NCI-H2107 treated with DMSO at 0.1 percent for 48 hours (cell line): ENCODE measurements at regions not wholly inside any gene's neighbourhood (a gene's known extent, or its start where the extent isn't known, plus 50 kb on each side); places are given as distances from the start of the nearest gene placed in this dataset.
"Not testable (repeated sequence)": the region's sequence is repeated elsewhere in the genome, so short reads cannot be mapped to it uniquely, and the experiment has no call there.

Experiments
- DNase-seq: peaks from one replicate; lab custom pipeline; 2025; ENCODE audit not compliant: unreplicated experiment; lab: John Stamatoyannopoulos, UW

- DNase-seq: no peak
Observed at GRCh38 chr17:16888413-16889087, 83.4 kb downstream of the TNFRSF13B start.

- DNase-seq: no peak
Observed at GRCh38 chr17:16887523-16888095, 84.3 kb downstream of the TNFRSF13B start.

GRCh38 chr17:16886655-16887322 lies 85.1 kb downstream of the TNFRSF13B start:
- no peak for DNase-seq

- not testable (repeated sequence) for DNase-seq
Observed at GRCh38 chr17:16885204-16885603, 86.7 kb downstream of the TNFRSF13B start.

- DNase-seq: not testable (repeated sequence)
Observed at GRCh38 chr17:16882926-16883265, 89.0 kb downstream of the TNFRSF13B start.

- no peak for DNase-seq
Observed at GRCh38 chr17:16882243-16882925, 89.5 kb downstream of the TNFRSF13B start.

- DNase-seq: no peak
Observed at GRCh38 chr17:16881239-16881924, 90.5 kb downstream of the TNFRSF13B start.

GRCh38 chr17:16880843-16881230 lies 91.1 kb downstream of the TNFRSF13B start:
- DNase-seq: no peak

- DNase-seq: no peak
Observed at GRCh38 chr17:16880121-16880842, 91.6 kb downstream of the TNFRSF13B start.

- DNase-seq: no peak
Observed at GRCh38 chr17:16879686-16880085, 92.2 kb downstream of the TNFRSF13B start.

- no peak for DNase-seq
Observed at GRCh38 chr17:16878606-16879005, 93.3 kb downstream of the TNFRSF13B start.

GRCh38 chr17:16878084-16878483 lies 93.8 kb downstream of the TNFRSF13B start:
- DNase-seq: no peak

GRCh38 chr17:16877099-16877498 lies 94.8 kb downstream of the TNFRSF13B start:
- no peak for DNase-seq

GRCh38 chr17:16875662-16876061 lies 96.3 kb downstream of the TNFRSF13B start:
- no peak for DNase-seq

GRCh38 chr17:16874216-16874615 lies 97.7 kb downstream of the TNFRSF13B start:
- not testable (repeated sequence) for DNase-seq

- DNase-seq: no peak
Observed at GRCh38 chr17:16873174-16874035, 98.5 kb downstream of the TNFRSF13B start.

- DNase-seq: no peak
Observed at GRCh38 chr17:16872351-16873173, 99.4 kb downstream of the TNFRSF13B start.

GRCh38 chr17:16871446-16872190 lies 100.3 kb downstream of the TNFRSF13B start:
- not testable (repeated sequence) for DNase-seq
